Upper lobe of right lung (tissue), 1 donor: ENCODE measurements at regions not wholly inside any gene's neighbourhood (a gene's known extent, or its start where the extent isn't known, plus 50 kb on each side); places are given as distances from the start of the nearest gene placed in this dataset.

ENCODE experiments used
- ATAC-seq: fragments of 200-7000 bp; cut with Tn5 transposase; one replicate; pipeline ENCODE4 v1.9.1; 2020; ENCODE audit warnings: mild to moderate bottlenecking, moderate library complexity
- DNase-seq: peaks from one replicate; pipeline ENCODE4 v3.0.0-alpha.2; 2020
- H3K27ac ChIP-seq: fragments of 200-600 bp; one replicate; pipeline ENCODE4 v1.8.0; 2022
- H3K27me3 ChIP-seq: fragments of 200-600 bp; one replicate; pipeline ENCODE4 v1.8.0; 2022; ENCODE audit warnings: mild to moderate bottlenecking
- H3K36me3 ChIP-seq: fragments of 200-600 bp; one replicate; pipeline ENCODE4 v1.8.0; 2022
- H3K4me1 ChIP-seq: fragments of 200-600 bp; one replicate; pipeline ENCODE4 v1.8.0; 2022
- H3K4me3 ChIP-seq: fragments of 200-600 bp; one replicate; pipeline ENCODE4 v1.8.0; 2022; ENCODE audit warnings: mild to moderate bottlenecking
- H3K9me3 ChIP-seq: fragments of 200-600 bp; one replicate; pipeline ENCODE4 v1.8.0; 2022
- intact Hi-C: fragments of 100-400 bp; cut with DNase I; formaldehyde crosslinking; loops from one replicate; pipeline ENCODE4 v1.11.0; 2022
- TF ChIP-seq, protein P1 (sequence below): fragments of 200-600 bp; IDR thresholded peaks from one replicate; pipeline ENCODE4 v1.8.0; 2022; ENCODE audit warnings: antibody characterized with exemption
- donor health status: DM: no; HTN: yes; CAD: no; lungs with severe emphysema.

DNA sequence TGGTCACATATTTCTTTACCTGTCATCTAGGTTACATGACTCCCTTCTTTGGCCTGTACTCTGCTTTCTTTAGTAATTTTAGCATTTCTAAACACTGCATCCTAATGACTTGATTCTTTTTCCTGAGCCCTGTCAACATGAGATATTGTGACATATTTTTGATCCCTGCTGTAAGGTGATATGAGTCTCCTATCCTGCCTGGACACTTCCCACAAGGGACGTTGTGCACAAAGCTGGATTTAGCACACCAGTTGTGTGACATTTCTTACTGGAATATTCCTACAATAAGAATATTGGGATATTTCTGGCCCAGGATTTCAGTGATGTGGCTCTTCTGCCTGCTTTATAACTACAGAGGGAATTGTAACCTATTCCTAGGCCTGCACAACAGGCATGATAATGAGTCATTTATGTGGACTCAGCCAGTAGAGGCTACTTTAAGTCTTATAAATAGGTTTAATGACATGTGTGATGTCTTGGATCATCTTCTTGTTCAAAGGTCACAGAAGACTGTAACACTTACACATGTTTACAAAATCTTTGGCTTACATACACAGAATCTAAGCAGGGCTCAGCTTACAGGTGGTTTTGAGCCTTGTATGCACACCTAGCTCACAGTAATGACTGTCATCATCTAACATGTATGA lies 1009.4 kb upstream of the TSPY4 start:
- TF ChIP-seq, protein P1, sequence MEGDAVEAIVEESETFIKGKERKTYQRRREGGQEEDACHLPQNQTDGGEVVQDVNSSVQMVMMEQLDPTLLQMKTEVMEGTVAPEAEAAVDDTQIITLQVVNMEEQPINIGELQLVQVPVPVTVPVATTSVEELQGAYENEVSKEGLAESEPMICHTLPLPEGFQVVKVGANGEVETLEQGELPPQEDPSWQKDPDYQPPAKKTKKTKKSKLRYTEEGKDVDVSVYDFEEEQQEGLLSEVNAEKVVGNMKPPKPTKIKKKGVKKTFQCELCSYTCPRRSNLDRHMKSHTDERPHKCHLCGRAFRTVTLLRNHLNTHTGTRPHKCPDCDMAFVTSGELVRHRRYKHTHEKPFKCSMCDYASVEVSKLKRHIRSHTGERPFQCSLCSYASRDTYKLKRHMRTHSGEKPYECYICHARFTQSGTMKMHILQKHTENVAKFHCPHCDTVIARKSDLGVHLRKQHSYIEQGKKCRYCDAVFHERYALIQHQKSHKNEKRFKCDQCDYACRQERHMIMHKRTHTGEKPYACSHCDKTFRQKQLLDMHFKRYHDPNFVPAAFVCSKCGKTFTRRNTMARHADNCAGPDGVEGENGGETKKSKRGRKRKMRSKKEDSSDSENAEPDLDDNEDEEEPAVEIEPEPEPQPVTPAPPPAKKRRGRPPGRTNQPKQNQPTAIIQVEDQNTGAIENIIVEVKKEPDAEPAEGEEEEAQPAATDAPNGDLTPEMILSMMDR, result no peak
- no peak for DNase-seq
- Histone ChIP-seq H3K4me3 (no peak overlapping the region), H3K27ac (no peak overlapping the region), H3K9me3 (no peaks in the 10 kb centered on the region), H3K4me1 (no peaks in the 10 kb centered on the region), H3K27me3 (no peaks in the 10 kb centered on the region), H3K36me3 (no peaks in the 10 kb centered on the region)
- intact Hi-C loops, result no loop called here
- ATAC-seq, result no peak

- DNase-seq, result no peak
Observed at GRCh38 chrY:8329431-8329830, 1007.8 kb upstream of the TSPY4 start.

GRCh38 chrY:8329929-8330328 lies 1007.3 kb upstream of the TSPY4 start:
- Histone ChIP-seq H3K27me3 (no peaks in the 10 kb centered on the region), H3K9me3 (no peaks in the 10 kb centered on the region), H3K27ac (no peak overlapping the region), H3K4me3 (no peak overlapping the region), H3K36me3 (no peaks in the 10 kb centered on the region), H3K4me1 (no peaks in the 10 kb centered on the region)
- intact Hi-C loops, result no loop called here
- ATAC-seq (no peak), DNase-seq (no peak)
- TF ChIP-seq, protein P1, result no peak

More at GRCh38 chrY:8329431-8329830, 1007.8 kb upstream of the TSPY4 start:
- intact Hi-C loops, result no loop called here
- Histone ChIP-seq H3K4me1 (no peaks in the 10 kb centered on the region), H3K36me3 (no peaks in the 10 kb centered on the region), H3K4me3 (no peak overlapping the region), H3K27me3 (no peaks in the 10 kb centered on the region), H3K9me3 (no peaks in the 10 kb centered on the region), H3K27ac (no peak overlapping the region)
- ATAC-seq, result no peak
- TF ChIP-seq, protein P1, result no peak

DNA sequence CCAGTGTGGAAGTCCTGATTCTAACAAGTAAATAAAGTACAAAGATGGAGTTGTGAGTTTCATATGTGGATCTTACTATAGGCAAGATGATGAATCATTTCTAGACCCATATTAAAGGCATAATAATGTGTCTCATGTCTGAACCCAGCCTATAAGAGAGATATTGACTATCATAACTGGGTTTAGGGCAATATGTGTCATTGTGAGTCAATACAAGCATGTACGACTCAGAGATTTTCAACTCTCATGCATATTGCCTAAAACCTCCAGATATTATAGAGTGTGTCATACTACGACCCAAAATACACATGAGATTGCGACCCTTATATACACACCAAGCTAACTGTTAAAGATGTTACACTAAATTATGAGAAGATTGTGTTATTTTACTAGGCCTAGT lies 1003.9 kb upstream of the TSPY4 start:
- no peaks in the 10 kb centered on the region for H3K4me1 ChIP-seq
- DNase-seq (no peak), ATAC-seq (no peak)
- TF ChIP-seq, protein P1, result no peak
- no peaks in the 10 kb centered on the region for H3K27me3 ChIP-seq
- H3K4me3 ChIP-seq, result no peak overlapping the region
- H3K27ac ChIP-seq, result no peak overlapping the region
- H3K36me3 ChIP-seq, result no peaks in the 10 kb centered on the region
- H3K9me3 ChIP-seq, result no peaks in the 10 kb centered on the region
- intact Hi-C loops, result no loop called here

DNA sequence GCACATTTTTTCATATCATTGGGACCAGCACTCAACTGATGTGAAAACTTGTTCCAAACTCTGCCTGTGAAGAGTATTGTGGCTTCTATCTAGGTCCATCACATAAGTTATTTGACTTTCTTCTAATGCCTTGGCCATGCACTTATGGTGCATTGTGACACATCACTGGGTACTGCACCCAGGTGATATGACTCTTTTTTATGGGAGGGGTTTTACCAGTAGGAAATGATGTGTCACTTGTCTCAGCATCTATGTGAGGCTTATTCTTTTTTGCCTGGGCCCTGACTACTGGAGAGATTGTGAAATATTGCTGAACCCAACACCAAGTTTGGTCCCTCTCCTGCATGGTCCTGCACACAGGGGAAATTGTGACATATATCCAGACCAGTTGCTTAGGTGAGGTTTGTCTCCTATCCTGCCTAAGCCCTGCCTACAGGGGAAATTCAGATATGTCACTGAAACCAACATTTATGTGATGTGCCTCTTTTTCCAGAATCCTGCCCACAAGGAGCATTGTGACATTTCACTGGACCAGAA lies 1001.9 kb upstream of the TSPY4 start:
- Histone ChIP-seq H3K4me3 (no peak overlapping the region), H3K36me3 (no peaks in the 10 kb centered on the region), H3K4me1 (no peaks in the 10 kb centered on the region), H3K27ac (no peak overlapping the region), H3K9me3 (no peaks in the 10 kb centered on the region), H3K27me3 (no peaks in the 10 kb centered on the region)
- intact Hi-C loops, result no loop called here
- DNase-seq (no peak), ATAC-seq (no peak)
- TF ChIP-seq, protein P1, result no peak
